Activated T-cell treated with anti-CD3 and anti-CD28 coated beads, Interleukin-2, amount 50 U/mL, for 48 hours (primary cell): ENCODE measurements at regions not wholly inside any gene's neighbourhood (a gene's known extent, or its start where the extent isn't known, plus 50 kb on each side); places are given as distances from the start of the nearest gene placed in this dataset.

Experiments used
- DNase-seq, 2 experiments: peaks; one replicate each; pipeline ENCODE4 v3.0.0-alpha.2; 2020

- DNase-seq: no peak
Observed at GRCh38 chrX:22674932-22675331, 324.8 kb upstream of the DDX53 start.

GRCh38 chrX:22686138-22686541, 313.6 kb upstream of the DDX53 start:
- no peak for DNase-seq

DNA sequence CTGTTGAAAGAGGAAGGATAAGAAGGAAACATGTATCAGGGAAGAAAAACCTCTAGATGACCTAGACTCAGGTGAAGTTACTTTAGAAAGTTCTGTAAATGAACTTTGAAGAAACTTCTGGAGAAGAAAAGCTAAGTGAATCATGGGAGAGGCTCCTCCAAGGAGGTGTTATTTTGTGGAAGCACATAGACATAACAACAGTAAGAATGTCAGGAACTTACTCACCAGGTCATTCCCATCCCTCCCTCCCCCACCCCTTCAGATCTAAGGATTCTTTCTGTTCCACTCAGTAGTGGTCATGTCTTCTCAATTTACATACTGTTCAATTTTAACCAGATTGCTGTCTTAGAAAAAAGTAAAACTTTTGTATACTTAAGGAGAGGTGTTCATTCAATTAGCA, 310.5 kb upstream of the DDX53 start:
- DNase-seq: no peak

DNA sequence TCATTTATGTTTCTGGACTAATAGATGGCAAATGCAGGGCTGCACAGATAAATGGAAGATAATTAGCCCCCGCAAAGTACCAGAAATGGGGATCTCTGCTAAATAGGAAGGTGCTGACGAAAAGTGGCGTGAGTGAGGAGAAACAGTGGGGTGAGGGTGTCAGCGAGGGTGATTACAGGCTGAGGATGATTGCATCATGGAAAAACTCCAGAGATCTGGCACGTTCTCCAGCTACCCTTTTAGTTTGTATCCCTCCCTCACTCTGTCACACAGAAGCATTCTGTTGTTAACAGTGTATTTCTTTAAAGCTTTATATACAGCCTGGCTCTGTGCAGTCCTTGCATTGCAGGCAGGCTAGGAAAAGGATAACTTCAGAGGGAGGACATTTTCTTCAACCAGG, 309.6 kb upstream of the DDX53 start:
- no peak for DNase-seq

DNA sequence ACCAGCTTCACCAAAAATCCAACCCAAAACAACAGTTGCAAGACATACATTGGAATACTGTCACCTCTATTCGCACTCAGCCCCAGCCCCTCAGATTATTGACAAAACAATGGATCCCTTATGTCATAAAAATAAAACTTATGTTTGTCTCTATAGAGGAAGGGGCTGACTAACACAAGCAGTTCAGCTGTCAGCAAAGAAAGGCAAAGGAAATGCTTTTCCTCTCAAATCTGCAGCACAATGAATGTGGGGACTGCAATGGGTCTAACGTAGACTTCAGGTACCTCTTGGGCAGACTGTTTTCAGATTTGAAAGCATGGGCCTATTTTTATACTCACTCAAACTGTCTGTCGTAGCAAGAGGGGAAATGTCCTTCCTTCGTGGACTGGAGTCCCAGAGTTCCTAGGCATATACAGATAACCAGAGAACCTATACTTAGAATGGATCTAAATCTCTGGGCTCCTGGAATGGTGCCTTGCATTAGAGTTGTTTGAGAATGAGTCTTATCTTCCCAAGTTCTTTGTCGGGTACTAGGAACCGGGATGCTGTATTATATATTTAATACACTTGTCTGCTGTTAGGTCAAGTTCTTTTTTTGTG, 307.7 kb upstream of the DDX53 start:
- no peak for DNase-seq

GRCh38 chrX:22698151-22698550, 301.6 kb upstream of the DDX53 start:
- no peak for DNase-seq

DNA sequence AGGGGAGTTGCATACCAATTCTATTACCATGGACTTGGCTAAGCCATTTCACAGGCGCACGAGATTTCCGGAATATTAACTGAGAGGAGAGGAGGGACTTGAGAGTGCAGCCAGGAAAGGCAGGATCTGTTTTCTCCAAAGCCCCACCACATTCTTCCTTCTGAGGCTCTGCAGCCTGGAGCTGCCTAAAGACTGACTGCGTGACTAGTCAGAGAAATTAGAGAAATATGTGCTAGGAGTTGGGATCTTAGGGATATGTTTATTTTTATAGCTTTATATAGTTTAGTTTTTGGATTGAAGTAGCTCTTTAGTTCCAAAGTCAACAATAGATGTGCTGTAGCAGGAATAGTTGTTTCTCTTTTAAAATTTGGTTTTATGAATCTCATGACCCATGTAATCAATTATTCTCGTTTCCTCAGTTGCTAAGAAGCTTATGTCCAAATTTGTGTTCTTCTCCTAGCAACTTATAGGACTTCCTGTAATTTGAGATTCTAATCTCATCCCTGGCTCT, 300.1 kb upstream of the DDX53 start:
- DNase-seq: no peak

GRCh38 chrX:22712942-22713341, 286.8 kb upstream of the DDX53 start:
- no peak for DNase-seq

- DNase-seq: no peak
Observed at GRCh38 chrX:22730542-22730941, 269.2 kb upstream of the DDX53 start.

- DNase-seq: no peak
Observed at GRCh38 chrX:22737541-22737940, 262.2 kb upstream of the DDX53 start.

DNA sequence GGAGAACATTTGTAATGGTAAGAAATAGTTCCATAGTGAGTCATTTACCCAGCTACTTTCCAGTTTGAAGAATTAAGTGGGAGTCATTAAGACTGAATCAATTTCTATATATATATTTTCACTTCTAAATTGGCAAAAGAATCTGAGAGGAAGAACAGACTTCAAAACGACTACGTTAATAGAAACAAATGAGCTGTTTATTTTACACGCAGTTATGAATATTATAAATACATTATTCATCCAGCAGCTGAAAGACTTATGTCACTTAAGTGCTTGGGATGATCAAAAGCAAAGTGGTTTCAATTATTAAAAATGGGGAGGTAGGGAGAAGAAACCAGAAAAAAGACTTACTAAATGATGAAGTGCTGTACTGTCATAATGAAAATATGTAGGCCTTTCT, 260.5 kb upstream of the DDX53 start:
- DNase-seq: no peak

DNA sequence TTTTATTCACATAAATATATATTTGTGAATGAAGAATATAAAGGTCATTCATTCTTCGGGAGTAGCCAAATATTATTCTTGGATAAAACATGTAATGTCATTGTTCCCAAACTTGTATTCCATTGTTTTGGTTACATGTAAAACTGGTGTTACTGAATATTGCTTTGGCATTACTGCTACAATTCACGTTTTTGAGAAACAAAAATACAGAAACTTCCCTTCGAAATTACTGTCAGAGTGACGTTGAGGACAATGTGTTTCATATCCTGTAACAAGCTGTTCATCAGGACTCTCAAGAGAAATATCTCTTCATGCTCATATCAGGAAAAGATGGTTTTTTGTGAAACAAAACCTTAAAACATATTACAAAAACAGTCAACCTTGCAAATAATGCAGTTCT, 258.9 kb upstream of the DDX53 start:
- no peak for DNase-seq

DNA sequence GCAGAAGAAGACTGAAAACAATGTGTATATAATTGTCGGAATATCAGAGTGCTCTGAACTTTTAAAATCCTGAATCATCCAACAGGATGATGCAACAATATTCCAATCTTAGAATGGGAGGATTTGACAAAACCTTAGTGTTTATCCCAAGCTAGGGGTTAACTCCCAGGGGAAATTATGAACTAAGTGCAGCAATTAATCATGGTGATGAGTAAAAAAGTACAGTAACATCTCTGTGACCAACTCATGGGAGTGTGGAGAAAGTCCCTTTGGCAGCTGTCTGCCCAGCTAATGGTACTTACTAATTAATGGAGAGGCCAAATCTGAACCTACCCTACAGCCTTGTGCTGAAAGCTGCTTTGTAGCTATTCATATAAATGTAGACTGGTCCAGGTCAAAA, 257.6 kb upstream of the DDX53 start:
- no peak for DNase-seq

DNA sequence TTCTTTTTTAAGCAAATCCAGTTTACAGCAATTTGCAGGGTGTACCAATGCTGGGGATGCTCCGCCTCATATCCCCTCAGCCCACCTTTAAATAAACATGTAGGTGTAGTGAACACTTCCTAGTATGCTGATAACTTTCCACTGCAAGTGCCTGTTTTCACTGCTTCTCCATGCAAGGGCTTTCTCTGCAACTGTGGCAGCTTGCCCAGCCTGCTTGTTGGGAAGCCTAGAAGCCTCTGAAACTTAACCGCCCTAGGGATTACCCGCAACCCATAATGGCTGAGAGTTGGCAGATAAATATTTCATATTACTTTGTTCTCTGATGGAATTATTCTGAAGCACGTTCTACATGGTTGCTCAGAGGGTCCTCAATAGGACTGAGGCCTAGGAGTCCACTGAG, 253.7 kb upstream of the DDX53 start:
- no peak for DNase-seq

DNA sequence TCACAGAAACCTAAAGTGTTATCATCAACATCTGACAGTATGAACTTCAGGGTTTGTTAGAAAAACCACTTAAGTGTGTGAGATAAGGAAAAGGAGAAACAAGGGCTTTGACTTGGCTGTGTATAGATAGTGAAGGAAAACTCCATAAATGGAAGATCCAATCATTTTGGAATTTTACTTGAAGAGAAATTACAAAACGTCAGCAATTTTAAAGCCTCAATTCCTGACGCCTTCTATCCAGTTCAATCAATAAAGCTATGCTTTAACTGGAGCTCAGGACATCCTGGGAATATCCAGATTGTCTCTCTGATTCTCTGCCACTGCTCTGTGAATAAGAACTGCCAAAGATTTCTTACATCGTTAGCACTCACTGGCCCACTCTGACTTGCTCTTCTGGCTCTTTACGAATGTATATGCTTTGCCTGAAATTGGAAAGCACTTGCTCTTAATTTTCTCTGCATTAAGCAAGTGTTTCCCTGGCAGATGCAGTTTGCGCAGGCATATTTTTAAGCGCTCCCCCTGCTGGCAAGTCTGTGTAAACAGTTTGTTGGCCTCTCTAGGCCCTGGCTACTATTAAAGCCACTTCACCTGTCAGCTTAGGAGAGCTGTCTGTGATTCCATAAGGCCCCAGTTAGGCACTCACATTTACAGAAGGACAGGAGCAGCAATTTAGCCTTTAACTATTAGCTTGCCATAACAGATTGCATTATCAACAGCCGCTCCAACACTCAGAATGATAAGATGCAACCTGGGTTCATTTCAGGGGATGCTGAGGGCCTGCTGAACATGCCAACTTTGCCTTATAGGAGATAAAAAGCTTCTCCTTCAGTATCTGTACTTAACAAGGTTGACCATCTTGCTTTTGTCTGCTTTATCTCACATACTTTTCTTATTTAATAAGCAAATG, 251.4 kb upstream of the DDX53 start:
- peak; percentile 46 to 57 for DNase-seq

DNA sequence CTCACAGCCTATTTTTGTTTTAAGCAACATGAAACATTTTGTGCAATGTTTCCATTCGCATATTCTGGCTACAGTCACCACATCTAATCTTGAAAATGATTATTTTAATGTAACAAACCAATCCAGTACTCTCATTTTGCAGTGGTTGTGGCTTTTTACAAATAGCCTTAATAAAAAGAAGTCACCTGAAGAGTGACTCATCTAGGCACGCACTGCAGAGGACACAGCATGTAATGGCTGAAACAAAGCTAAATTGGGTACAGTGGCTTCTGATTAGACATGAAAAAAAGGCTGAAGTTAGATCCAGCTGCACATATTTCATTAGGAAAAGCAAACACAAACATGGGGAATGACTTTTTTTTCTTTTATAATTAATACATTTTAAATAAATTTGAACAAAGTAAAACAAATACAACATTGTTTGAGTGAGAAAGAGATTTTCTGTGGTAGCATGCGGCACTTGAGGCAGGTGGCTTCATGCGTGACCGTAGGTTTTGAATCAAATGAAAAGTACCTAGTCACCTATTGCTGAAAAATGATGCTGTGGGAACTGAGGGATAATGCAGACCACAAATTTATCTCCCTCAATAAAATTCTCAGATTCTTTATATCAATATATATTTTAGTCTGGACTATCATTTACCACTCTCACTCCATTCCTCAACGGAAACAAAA, 240.8 kb upstream of the DDX53 start:
- no peak for DNase-seq

DNA sequence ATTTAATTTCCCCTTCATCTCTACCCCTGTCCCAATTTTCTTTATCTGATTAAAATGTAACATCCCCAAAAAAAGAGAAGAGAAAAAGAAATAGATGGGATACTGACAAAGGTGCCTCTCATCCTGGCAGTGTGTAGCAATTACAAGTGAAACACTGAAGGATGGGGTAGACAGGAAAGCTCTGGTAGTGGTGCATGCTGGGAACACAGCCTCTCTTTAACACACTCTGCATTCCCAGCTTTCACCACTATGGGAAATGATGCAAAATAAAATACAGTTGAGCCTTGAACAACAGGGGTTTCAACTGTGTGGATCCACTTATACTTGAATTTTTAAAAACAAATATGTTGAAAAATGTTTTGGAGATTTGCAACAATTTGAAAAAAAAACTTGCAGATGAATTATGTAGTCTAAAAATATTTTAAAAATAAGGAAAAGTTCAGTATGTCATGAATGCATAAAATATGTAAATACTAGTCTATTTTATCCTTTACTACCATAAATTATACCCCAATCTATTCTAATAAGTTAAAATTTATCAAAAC, 239.2 kb upstream of the DDX53 start:
- no peak for DNase-seq

- DNase-seq: no peak
Observed at GRCh38 chrX:22788221-22788620, 211.5 kb upstream of the DDX53 start.

DNA sequence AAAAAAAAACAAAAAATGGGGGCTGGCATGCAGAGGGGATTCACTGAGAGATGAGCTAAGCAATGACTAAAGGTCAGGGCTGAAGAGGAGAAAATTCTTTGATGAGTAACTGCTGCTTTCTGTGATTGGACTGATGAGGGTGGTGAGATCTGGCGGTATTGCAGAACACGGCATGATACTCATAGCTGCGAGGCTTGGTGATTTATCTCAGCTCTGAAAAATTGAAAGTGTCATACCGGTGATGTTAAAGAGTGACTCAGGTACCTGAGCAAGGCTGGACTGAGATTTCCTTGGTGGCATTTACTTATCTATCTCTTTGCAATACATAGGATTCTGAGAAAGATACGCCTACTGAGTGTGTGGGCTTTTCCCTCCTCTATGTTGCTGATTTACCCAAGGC, 204.1 kb upstream of the DDX53 start:
- DNase-seq: no peak

- DNase-seq: no peak
Observed at GRCh38 chrX:22800360-22800759, 199.4 kb upstream of the DDX53 start.

GRCh38 chrX:22800806-22801205, 199.0 kb upstream of the DDX53 start:
- DNase-seq: no peak

- DNase-seq: no peak
Observed at GRCh38 chrX:22803353-22803752, 196.4 kb upstream of the DDX53 start.

GRCh38 chrX:22810876-22811275, 188.9 kb upstream of the DDX53 start:
- DNase-seq: no peak

DNA sequence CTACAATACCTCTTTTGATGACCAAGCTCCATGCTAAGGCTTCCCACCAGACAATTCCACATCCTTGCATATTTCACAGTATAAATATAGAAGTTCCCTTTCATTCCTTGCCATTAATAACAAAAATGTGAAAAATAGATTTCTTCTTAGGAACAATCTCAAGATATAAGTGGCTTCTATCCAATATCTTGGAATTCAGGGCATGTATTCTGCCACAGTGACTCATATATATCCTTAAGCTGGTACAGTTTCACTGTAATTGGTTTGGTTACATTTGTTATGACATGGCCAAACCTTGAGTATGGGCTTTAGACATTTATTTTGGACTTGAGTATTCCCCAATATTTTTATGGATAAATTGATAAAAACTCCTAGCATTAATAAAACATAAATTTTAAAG, 181.7 kb upstream of the DDX53 start:
- DNase-seq: no peak
